Activated CD4-positive, CD25-positive, alpha-beta regulatory T cell treated with anti-CD3 and anti-CD28 coated beads, Interleukin-2, amount 50 U/mL, for 72 hours (primary cell): ENCODE measurements at regions not wholly inside any gene's neighbourhood (a gene's known extent, or its start where the extent isn't known, plus 50 kb on each side); places are given as distances from the start of the nearest gene placed in this dataset.
"Not testable (repeated sequence)": the region's sequence is repeated elsewhere in the genome, so short reads cannot be mapped to it uniquely, and the experiment has no call there.

ENCODE experiments used
- DNase-seq: peaks from one replicate; pipeline ENCODE4 v3.0.0; 2021

DNA sequence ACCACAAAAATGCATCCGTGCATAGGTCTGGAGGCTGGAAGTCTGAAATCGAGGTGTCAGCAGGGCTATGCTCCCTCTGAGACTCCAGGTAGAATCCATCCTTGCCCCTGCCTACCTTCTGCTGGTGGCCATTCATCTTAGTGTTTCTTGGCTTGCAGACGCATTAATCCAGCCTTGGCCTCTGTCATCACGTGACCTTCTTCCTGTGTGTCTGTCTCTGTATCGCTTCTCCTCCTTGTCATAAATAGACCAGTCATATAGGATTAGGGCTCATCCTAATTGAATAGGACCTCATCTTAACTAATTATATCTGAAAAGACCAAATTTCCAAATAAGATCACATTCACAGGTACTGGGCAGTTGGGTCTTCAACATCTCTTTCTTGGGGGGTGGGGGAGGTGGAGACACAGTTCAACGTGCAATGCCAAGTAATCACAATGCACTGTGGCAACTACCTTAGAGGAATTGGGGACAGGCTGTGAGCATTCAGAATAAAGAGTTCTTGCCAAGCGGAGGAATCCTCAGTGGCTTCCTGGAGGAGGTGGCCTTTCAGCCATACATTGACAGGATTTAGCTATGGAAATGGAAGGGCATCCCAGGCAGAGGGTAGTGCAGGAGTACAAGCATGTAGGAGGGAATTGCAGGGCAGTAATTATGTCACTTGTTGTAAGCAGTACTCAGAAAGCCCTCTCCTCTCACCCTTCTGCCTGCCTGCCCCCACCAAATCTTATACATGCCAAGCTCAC, 96.2 kb upstream of the SYT13 start:
- DNase-seq: no peak

DNA sequence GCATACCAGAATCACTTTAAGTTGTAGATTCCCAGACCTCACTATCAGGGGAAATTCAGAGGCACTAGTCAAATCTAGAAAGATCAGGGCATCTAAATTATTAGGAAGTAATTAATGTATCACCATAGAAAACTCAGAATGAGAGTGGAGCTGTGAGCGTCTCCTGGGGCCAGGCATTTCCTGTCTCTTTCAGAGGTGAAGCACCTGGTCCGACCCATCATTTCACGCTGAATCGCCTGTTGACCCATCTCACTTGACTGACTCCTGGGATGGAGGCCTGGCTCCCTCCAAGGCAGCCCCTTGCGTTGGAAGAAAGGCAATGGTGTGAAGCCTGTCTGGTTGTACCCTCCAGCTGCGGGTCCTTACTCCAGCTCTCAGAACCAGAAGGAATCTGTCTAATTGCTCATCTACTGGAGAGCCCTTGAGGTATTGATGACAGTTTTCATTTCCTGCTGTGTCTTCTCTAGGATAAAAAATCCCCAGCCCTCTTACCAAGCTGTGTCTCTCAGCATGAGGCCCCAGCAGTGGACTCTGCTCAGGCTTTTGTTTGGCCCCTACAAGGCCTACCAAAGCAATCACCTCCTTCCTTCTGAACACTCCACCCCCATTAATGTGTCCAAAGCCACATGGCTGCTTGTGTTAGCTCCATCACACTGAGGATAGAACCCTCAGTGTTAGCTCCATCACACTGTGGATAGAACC, 93.2 kb upstream of the SYT13 start:
- no peak for DNase-seq

DNA sequence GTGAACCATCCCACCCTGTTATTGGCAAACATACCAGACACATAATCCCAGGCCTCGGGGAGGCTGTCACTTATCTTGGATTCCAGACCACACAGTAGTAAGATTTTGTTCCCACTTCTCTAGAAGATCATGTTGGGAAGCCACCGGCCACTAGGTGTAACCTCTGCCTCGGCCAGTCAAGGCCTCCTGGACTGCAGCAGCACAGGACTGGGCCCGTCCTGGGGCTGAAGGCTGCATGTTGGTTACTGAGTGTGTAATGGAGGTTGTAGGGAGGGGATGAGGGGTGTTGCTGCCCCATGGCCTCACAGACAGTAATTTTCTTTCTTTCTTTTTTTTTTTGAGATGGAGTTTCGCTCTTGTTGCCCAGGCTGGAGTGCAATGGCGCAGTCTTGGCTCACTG, 92.4 kb upstream of the SYT13 start:
- DNase-seq: no peak

DNA sequence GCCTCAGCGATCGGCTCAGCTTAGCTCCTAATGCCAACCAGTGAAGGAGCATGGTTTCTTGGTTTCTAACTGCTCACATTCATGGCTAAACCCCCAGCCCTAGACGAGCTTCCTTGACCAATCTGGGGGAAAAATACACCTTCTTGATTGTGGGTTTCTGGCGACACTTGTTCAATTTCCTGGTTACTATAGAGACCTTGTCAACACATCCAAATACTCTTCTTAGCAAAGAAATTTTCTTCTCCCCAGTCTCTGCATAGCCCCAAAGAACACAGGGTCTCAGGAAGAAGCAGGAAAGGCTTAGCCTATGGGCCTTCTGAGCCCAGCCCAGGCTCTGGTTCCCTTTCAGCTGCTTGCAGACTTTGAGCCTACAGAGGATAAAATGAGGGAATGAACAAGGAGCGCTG, 88.5 kb upstream of the SYT13 start:
- DNase-seq: no peak

DNA sequence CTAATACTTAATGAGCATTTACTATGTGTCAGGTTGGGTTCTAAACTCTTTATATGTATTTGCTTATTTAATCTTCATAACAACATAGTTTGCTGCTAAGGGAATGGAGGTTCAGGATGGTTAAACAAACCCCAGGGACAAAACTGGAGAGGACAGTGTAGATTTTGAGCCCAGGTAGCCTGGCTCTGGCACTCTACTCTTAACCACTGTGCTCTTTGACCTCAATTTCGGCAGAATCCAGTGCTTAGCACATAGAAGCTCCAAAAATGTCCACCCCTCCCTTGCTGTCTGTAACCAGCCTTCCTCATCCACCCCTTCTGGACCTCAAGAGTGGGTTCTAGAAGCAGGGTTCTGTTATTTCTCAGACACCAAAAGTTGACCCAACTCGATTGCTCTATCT, 88.0 kb upstream of the SYT13 start:
- no peak for DNase-seq

DNA sequence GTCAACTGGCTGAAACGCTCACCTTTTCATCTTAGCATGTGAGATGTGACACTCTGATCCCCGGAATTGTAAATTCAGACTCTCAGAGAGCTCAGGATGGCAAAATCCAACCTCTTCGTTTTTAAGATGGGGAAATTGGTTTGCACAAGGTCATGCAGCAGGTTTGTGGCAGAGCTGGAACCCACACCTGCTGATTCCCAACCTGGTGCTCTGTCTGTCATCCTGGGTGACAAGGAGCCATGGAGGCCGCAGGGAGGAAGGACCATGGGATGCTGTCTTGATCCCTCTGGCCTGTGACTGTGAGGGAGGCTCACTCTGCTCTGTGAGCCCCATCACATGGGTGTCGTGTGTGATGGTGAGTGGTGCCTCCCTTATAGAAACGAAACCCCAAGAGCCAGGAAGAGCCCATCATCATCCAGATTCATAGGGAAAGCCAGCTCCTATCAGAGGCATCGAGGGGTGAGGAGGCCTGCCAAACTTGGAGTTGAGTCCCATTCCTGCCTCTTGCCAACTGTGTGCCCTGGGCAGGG, 87.4 kb upstream of the SYT13 start:
- no peak for DNase-seq

DNA sequence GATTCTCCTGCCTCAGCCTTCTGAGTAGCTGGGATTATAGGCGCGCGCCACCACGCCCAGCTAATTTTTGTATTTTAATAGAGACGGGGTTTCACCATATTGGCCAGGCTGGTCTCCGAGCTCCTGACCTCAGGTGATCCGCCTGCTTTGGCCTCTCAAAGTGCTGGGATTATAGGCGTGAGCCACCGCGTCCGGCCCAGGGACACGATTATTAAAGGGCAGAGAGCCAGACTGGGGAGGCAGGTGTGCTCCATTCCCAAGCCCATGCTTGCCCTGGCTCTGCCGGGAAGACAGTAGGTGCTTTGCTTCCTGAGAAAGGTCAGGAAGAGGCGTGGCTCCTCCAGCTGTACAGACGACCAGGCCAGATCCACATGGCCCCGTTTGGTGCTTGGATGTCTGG, 86.3 kb upstream of the SYT13 start:
- not testable (repeated sequence) for DNase-seq

DNA sequence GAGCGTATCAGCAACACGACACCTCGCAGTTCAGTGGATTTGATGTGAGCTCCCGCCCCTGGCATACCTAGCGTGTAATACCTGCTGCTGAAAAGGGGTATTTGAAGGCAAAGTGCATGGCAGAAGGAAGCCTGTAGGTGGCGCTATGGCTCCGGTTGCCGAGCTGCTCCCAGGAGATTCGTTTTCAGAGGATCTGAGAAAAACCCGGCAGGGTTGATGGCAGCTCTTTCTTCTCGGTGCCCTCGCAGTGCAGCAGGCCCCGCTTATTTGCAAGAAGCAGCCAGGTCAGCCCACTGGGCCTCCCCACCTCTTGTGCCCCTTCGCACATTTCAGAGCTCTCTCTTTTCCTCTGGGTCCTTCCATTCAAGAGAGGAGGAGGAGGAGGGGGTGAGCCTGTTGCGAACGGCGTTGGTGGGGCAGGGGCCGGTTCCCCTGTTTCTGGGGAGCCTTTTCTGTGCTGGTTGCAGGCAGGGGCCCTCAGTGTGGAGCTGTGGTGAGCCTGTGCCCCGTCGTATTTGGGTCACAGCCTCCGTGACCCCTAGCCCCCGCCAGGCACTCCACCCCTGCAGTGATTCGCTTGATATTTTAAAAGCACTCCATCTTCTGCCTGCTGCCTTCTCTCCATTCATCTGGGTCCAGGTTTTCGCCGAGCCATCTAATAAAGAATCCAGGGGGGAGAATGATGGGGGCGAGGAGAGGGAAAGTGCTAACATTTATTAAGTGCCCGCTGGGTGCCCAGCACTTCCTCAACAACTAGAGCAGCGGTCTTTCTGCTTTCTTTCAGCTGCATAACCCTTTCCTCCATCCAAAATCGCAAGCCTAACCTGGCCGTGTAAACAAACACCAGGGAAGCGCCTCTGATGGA, 85.3 kb upstream of the SYT13 start:
- peak; percentile 70 for DNase-seq

DNA sequence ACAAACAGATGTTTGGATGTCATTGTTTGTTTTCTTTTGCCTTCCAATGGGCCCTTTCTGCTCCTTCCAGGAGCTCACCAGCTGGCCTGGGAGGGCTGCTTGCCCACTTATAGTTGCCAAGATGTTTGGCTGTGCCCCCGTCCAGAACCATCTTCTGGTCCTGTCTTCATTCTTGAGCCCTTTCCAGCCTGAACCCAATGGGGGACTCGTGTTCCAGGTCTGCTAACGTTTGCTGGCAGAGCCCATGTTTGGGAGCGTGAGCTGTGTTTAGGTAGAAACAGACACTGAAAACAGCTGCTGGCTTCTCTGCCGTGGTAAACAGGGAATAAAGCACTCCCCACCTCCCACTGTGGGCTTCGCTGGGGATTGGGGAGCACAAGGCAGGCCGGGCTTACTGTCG, 83.2 kb upstream of the SYT13 start:
- no peak for DNase-seq

DNA sequence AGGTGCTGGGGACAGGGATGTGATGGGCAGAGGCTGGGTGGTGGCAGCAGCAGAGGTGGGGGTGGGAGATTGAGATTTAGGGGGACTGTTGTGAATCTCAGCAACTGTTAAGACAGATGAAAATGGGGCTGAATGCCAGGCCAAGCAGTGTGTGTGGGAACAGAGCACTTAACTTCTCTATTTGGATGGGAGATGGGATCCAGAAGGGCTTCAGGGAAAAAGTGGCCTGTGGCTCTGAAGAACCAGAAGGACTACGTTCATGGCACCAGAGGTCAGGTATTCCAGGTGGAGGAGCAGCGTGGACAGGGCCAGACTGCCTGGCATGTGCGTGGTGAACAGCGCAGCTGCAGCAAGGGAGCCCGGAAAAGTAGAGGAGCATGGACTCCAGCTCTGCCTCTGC, 82.6 kb upstream of the SYT13 start:
- no peak for DNase-seq

DNA sequence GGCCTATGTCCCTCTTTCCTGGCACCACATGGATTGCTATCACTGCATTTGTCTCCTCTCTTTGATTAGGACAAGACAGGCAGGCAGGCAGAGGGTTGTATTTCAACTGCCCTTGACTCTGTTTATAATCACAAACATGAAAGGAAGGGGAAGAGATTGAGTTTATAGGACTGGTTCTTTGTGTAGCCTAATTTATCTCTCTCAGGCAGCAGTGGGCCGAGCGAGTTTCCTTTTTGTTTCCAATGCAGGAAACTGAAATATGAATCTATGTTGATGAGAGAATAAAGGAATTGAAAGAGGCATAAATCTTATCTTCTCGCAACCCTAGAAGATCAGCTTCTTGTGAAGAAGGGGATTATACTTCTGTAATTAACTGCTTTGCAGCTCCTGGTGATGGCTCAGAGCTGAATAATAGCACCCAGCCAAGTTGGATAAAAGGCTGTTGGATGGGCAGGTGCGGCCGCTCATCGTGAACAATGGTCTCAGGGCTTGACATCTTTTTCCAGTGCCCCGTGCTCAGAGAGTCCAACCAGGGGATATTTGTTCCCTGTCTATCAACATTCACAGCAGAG, 80.6 kb upstream of the SYT13 start:
- DNase-seq: no peak

DNA sequence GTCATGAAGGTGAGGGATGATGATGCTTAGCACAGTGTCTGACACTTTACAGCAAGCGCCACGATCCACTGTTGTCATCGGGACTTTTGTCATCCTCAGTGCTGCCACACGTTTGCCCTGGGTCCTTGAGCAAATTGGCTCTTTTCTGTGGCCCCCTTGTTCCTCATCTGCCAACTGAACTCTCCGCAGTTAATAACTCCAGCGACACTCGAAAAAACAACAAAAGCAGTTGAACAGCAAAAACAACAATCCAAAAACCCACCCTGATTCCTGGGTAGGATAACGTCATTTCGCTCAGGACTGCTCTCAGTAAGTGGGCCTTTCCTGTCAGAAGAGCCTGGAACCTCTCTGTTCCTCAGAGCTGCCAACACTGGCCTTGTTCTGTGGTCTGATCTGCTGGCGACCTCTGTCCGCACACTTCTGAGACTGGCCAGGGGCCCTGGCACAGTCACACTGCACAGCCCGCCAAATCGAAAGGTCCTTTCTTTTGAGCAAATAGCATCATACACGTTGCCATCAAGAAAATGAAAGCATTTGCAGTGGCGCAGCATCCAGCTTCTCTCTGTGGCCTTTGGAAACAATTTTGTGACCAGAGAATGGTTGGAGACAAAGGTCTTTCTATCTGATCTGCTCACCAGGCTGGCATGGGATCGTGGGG, 79.9 kb upstream of the SYT13 start:
- DNase-seq: no peak

DNA sequence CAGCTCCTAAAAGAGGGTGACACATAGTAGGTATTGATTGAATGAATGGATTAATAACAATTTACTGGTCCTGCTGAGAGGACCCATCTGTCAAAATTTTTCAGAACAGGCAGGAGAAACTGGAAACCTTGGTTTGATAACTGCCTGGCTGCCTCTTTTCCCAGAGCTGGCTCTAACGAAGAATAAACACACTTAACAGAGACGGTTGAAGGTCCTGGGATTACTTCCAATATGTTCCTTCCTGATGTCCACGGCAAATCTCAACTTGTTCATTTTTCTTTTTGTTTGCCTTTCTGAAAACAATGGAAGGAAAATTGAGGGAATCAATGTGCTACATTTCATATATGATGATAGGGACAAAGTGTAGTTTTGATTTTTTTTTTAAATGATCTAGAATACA, 76.5 kb upstream of the SYT13 start:
- DNase-seq: no peak

DNA sequence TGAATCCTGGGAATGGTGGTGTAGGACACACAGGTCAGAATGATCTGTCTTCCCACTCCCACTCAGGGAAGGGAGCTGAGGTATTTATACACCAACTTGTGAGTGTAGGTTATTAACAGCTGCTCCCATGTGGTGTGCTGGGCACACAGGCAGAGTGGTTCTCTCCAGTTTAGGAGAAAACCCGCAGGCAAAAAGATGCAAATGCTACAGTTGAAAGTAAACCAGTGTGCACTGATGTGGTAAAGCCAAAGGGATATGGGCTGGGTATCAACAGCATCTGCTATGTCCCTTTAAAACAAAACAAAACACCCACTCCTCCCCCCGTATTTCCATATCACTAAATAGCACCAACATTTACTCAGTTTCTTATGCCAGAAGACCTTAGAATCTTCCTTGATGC, 75.4 kb upstream of the SYT13 start:
- DNase-seq: no peak

DNA sequence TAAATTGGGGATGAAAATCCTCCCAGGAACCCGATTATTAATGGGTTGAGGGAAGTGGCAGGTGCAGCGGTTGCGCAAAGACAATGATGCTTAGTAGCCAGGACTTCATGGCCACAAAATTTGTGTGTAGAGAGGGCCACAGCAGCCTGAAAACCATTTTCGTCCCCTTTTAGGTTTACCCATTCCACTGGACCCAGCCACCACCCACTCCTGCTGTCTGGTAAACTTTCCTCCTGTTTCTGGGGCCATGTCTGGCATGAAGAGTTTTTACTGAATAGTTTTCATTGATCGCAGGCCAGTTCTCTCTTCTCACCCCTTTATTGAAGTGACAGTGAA, 69.5 kb upstream of the SYT13 start:
- DNase-seq: no peak

DNA sequence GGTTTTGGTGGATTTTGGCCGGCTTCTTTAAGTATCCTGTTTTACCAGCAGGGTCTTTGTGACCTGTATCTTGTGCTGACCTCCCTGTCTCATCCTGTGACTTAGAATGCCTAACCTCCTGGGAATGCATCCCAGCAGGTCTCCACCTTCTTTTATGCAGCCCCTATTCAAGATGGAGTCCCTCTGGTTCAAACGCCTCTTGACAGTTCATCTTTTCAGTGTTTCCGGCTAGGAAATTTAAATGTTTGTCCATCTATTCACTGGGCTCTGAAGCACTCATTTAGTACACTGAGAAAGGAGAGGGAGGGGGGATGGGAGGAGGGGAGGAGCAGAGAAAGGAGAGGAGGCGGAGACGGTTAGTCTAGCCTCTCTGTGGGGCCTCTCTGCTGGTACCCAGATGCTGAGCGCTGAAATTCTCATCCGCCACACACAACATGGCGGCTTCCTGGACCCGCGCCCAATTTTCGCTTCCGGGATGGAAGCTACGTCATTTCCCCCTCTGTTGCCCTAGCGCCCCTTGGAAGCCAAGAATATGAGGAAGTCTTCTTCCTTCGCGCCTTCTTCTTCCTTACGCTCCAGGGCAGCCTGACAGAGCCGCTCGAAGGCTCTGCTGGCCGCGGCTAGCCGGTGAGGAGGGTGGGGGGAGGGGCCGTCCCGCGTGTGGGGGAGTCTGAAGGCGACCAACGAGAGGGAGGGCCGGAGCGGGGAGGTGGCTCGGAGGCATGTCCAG, 69.0 kb upstream of the SYT13 start:
- DNase-seq: peak; percentile 86

DNA sequence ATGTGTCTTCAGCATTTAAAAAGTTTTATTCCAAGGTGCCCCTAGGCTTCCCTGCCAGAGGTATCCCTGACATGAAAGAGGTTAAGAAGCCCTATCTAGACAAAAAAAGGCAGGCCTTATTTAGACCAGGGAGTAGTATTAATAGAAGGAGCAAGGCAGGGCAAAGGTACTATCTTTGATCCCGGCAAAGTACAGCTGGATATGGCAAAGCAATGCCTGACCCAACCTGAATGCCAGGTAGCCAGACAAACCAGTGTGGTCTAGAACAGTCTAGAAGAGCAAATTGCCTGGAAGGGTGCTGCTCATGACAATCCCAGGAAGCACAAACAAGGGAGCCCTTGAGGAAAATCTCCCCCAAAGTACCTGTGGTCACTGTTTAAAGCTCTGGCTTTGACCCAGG, 62.6 kb upstream of the SYT13 start:
- DNase-seq: no peak

DNA sequence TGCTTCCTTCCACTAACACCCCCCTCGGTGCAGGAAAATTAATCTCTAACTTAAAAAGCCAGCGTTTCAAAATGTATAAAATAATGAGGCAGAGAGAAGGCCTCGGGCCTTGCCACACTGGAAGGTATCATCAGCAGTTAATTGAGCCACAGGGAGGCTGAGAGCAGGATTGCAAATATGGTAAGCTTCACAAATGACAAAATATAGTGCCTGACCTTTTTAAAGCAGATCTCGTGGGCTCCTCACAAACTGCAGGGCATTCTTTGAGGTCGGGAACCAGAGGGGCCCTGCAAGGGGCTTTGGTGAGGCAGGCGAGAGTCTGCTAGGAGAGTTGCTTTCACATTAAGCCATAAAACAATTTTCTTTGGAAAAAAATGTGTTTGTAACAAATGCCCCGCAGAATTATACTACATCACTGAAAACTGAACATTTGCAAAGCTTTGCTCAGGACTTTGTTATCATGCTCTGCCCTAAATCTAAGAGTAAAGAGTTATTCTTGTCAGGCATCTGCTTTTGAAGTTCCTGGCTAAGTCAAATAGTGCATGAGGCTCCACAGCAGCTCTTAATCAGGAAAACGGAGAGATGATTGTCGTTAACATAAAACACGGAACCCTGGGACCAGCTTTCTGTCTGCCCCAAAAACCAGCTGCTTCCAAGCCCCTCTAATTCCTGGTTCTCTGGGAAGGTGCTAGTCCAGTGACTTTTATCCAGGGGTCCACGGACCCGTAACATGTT, 61.4 kb upstream of the SYT13 start:
- DNase-seq: no peak

DNA sequence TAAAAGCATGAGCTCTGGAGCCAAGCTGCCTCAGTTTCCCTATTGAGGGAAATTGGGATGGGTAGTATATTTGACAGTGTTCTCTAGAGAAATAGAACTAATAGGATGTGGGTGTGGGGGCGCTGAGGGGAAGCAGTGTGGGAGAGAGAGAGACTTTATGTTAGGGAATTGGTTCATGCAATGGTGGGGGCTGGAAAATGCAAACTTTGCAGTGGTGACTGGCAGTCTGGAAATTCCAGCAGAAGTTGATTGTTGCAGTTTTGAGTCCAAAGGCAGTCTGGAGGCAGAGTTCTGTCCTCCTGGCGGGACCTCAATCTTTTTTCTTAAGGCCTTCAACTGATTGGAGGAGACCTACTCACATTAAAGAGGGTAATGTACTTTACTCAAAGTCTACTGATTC, 59.4 kb upstream of the SYT13 start:
- no peak for DNase-seq

DNA sequence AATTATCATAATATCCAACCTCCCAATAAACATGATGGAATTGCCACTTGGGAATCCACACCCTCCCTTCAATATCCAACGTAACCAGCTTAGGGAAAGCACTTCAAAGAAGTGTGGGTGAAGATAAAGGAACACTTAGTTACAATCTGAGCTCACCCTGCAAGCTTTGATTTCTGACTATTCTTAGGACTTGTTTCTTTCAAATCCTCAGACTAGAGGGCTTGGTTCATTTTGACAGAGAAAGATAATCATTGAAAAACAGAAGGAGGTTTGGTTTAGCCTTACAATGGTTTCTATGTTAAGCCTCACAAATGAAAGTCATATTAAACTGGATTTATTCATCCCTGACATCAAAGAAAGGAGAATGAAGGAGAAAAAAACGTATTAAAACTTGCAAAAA, 57.9 kb upstream of the SYT13 start:
- DNase-seq: no peak

DNA sequence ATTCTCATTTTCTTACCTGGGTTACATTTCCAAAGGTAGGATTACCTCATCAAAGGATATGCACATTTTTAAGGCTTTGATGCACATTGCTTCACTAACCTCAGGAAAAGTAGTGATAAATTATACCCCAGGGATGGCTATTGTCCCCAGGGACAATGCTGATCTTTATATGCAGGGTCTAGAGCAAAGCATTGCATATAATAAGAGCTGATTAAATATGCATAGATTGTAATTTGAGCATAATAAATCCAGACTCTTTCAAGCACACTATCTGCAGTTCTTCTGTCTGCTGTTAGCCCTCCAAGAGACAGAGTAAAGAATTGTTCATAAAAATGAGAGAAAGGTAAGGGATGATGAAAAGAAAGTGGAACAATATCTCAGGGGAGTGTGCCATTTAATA, 57.3 kb upstream of the SYT13 start:
- DNase-seq: no peak
